Ascending aorta (tissue), 2 donors: ENCODE measurements at regions not wholly inside any gene's neighbourhood (a gene's known extent, or its start where the extent isn't known, plus 50 kb on each side); places are given as distances from the start of the nearest gene placed in this dataset.

Experiments used
- DNase-seq, 2 donors: peaks; one replicate each; pipeline ENCODE4 v3.0.0-alpha.2; 2019; ENCODE audit warnings: low spot score in 2 of 2
- H3K27ac ChIP-seq, 2 donors: fragments of 200-600 bp; sonication (generic); one replicate each; pipeline ENCODE4 v1.5.1; 2016 to 2017; ENCODE audit warnings: mild to moderate bottlenecking in 1 of 2
- H3K27me3 ChIP-seq: fragments of 200-600 bp; sonication (generic); one replicate; pipeline ENCODE4 v1.5.1; 2017
- H3K36me3 ChIP-seq, 2 donors: fragments of 200-600 bp; sonication (generic); one replicate each; pipeline ENCODE4 v1.5.1; 2016
- H3K4me1 ChIP-seq, 2 donors: fragments of 200-600 bp; sonication (generic); one replicate each; pipeline ENCODE4 v1.5.1; 2016 to 2017; ENCODE audit warnings: mild to moderate bottlenecking in 1 of 2
- H3K4me3 ChIP-seq, 2 donors: fragments of 200-600 bp; sonication (generic); one replicate each; pipeline ENCODE4 v1.5.1; 2016 to 2017; ENCODE audit warnings: mild to moderate bottlenecking in 1 of 2
- H3K9me3 ChIP-seq, 2 donors: fragments of 200-600 bp; sonication (generic); one replicate each; pipeline ENCODE4 v1.5.1; 2016
- CTCF ChIP-seq, 3 experiments: fragments of 200-600 bp in 2 of 3; fragments of 450-650 bp in 1 of 3; sonication (generic) in 2 of 3; IDR thresholded peaks; one replicate each; pipeline ENCODE4 v1.5.1; 2016 to 2019; ENCODE audit warnings: antibody characterized with exemption in 3 of 3, mild to moderate bottlenecking in 1 of 3, moderate library complexity in 1 of 3
- intact Hi-C: fragments of 100-400 bp; cut with DNase I; formaldehyde crosslinking; loops from one replicate; pipeline ENCODE4 v1.15.1; 2023

GRCh38 chr3:82715091-82715856 lies 953.8 kb upstream of the GBE1 start:
- intact Hi-C loops = no loop called here
- TF ChIP-seq CTCF (IDR thresholded peaks at IDR 0.05) = no peak
- no peaks in the 10 kb centered on the region for H3K4me1 ChIP-seq
- no peak overlapping the region for H3K27ac ChIP-seq
- no peaks in the 10 kb centered on the region for H3K27me3 ChIP-seq
- no peaks in the 10 kb centered on the region for H3K36me3 ChIP-seq
- DNase-seq = no peak
- no peak overlapping the region for H3K4me3 ChIP-seq
- H3K9me3 ChIP-seq = peaks cover 0 to 7% of the 10 kb centered on the region in 2 donors

GRCh38 chr3:82707035-82707434 lies 945.6 kb upstream of the GBE1 start:
- no peaks in the 10 kb centered on the region for H3K9me3 ChIP-seq
- no peak overlapping the region for H3K27ac ChIP-seq
- no peaks in the 10 kb centered on the region for H3K27me3 ChIP-seq
- H3K36me3 ChIP-seq = no peaks in the 10 kb centered on the region
- no peaks in the 10 kb centered on the region for H3K4me1 ChIP-seq
- intact Hi-C loops = no loop called here
- H3K4me3 ChIP-seq = no peak overlapping the region
- DNase-seq = no peak
- no peak for TF ChIP-seq CTCF (IDR thresholded peaks at IDR 0.05)

GRCh38 chr3:82685761-82686160 lies 924.3 kb upstream of the GBE1 start:
- no peaks in the 10 kb centered on the region for H3K4me1 ChIP-seq
- H3K27me3 ChIP-seq = no peaks in the 10 kb centered on the region
- no peak for TF ChIP-seq CTCF (IDR thresholded peaks at IDR 0.05)
- intact Hi-C loops = no loop called here
- no peak overlapping the region for H3K27ac ChIP-seq
- H3K4me3 ChIP-seq = no peak overlapping the region
- H3K36me3 ChIP-seq = no peaks in the 10 kb centered on the region
- no peak for DNase-seq
- no peaks in the 10 kb centered on the region for H3K9me3 ChIP-seq

- Histone ChIP-seq H3K27ac (no peak overlapping the region), H3K4me1 (no peaks in the 10 kb centered on the region), H3K4me3 (no peak overlapping the region), H3K9me3 (no peaks in the 10 kb centered on the region), H3K36me3 (no peaks in the 10 kb centered on the region), H3K27me3 (no peaks in the 10 kb centered on the region)
- no peak for DNase-seq
- TF ChIP-seq CTCF (IDR thresholded peaks at IDR 0.05) = no peak
- intact Hi-C loops = no loop called here
Measured at GRCh38 chr3:82676356-82677026, 915.0 kb upstream of the GBE1 start.

GRCh38 chr3:82672966-82673365 lies 911.5 kb upstream of the GBE1 start:
- Histone ChIP-seq H3K27me3 (no peaks in the 10 kb centered on the region), H3K9me3 (no peaks in the 10 kb centered on the region), H3K4me3 (no peak overlapping the region), H3K27ac (no peak overlapping the region), H3K4me1 (no peaks in the 10 kb centered on the region), H3K36me3 (no peaks in the 10 kb centered on the region)
- no peak for DNase-seq
- intact Hi-C loops = no loop called here
- no peak for TF ChIP-seq CTCF (IDR thresholded peaks at IDR 0.05)
